Activated B cell treated with CpG ODN at 0.5 μM for 24 hours (primary cell): ENCODE measurements at regions not wholly inside any gene's neighbourhood (a gene's known extent, or its start where the extent isn't known, plus 50 kb on each side); places are given as distances from the start of the nearest gene placed in this dataset.

Experiments
- ATAC-seq: fragments of 200-7000 bp; cut with Tn5 transposase; one replicate; pipeline ENCODE4 v1.10.0; 2021; ENCODE audit warnings: low read depth, mild to moderate bottlenecking, moderate library complexity
- CTCF ChIA-PET: fragments of 350-600 bp; sonication (Branson Sonifier 250); formaldehyde crosslinking; loops from one replicate; lab custom pipeline; 2021; ENCODE audit warnings: antibody characterized with exemption; lab: Charles Lee
- POLR2A ChIA-PET: fragments of 350-600 bp; sonication (Branson Sonifier 250); formaldehyde crosslinking; loops from one replicate; lab custom pipeline; 2021; ENCODE audit warnings: antibody characterized with exemption; lab: Charles Lee
- DNase-seq: peaks from one replicate; pipeline ENCODE4 v3.0.0; 2022
- H3K27ac Mint-ChIP-seq: one replicate; pipeline ENCODE4 v1.8.0; 2020; ENCODE audit warnings: mixed read lengths
- H3K27me3 Mint-ChIP-seq: one replicate; pipeline ENCODE4 v1.8.0; 2021; ENCODE audit warnings: mixed read lengths
- H3K36me3 Mint-ChIP-seq: one replicate; pipeline ENCODE4 v1.8.0; 2021; ENCODE audit warnings: low read depth, mixed read lengths
- H3K4me1 Mint-ChIP-seq: one replicate; pipeline ENCODE4 v1.8.0; 2021; ENCODE audit warnings: mixed read lengths
- H3K4me3 Mint-ChIP-seq: one replicate; pipeline ENCODE4 v1.8.0; 2020; ENCODE audit warnings: mild to moderate bottlenecking, mixed read lengths
- H3K9me3 Mint-ChIP-seq: one replicate; pipeline ENCODE4 v1.8.0; 2020; ENCODE audit warnings: mixed read lengths
- CTCF ChIP-seq: fragments of 200-600 bp; IDR thresholded peaks from one replicate; pipeline ENCODE4 v1.8.0; 2022; ENCODE audit warnings: antibody characterized with exemption, mild to moderate bottlenecking
- intact Hi-C: fragments of 100-400 bp; cut with micrococcal nuclease; formaldehyde crosslinking; loops from one replicate; pipeline ENCODE4 v1.15.1; 2024

- H3K4me3 Mint-ChIP-seq = no peak overlapping the region
- H3K4me1 Mint-ChIP-seq = no peaks in the 10 kb centered on the region
- intact Hi-C loops = no loop called here
- ChIA-PET POLR2A (no interaction called here), CTCF (no interaction called here)
- H3K36me3 Mint-ChIP-seq = no peaks in the 10 kb centered on the region
- ATAC-seq (no peak), DNase-seq (no peak)
- H3K27ac Mint-ChIP-seq = no peak overlapping the region
- no peak for TF ChIP-seq CTCF
- H3K9me3 Mint-ChIP-seq = peaks cover 6% of the 10 kb centered on the region
- no peaks in the 10 kb centered on the region for H3K27me3 Mint-ChIP-seq
These were observed 466.6 kb upstream of the PABPC4L start for GRCh38 chr4:134668237-134668636.

GRCh38 chr4:134666640-134667039 lies 465.1 kb upstream of the PABPC4L start:
- CTCF ChIA-PET = no interaction called here
- H3K4me3 Mint-ChIP-seq = no peak overlapping the region
- no peak overlapping the region for H3K27ac Mint-ChIP-seq

GRCh38 chr4:134665429-134665828 lies 463.8 kb upstream of the PABPC4L start:
- TF ChIP-seq CTCF = no peak
- intact Hi-C loops = no loop called here
- Mint-ChIP-seq H3K27me3 (no peaks in the 10 kb centered on the region), H3K36me3 (no peaks in the 10 kb centered on the region), H3K4me3 (no peak overlapping the region), H3K4me1 (no peaks in the 10 kb centered on the region), H3K27ac (no peak overlapping the region), H3K9me3 (peaks cover 11% of the 10 kb centered on the region)
- ChIA-PET POLR2A (no interaction called here), CTCF (no interaction called here)
- DNase-seq = no peak
- ATAC-seq = no peak

More at GRCh38 chr4:134666640-134667039, 465.1 kb upstream of the PABPC4L start:
- H3K27me3 Mint-ChIP-seq = no peaks in the 10 kb centered on the region
- intact Hi-C loops = no loop called here
- TF ChIP-seq CTCF = no peak
- no peaks in the 10 kb centered on the region for H3K36me3 Mint-ChIP-seq
- peaks cover 9% of the 10 kb centered on the region for H3K9me3 Mint-ChIP-seq
- DNase-seq = no peak
- H3K4me1 Mint-ChIP-seq = no peaks in the 10 kb centered on the region
- ATAC-seq = no peak
- POLR2A ChIA-PET = no interaction called here

GRCh38 chr4:134663742-134664141 lies 462.2 kb upstream of the PABPC4L start:
- intact Hi-C loops = no loop called here
- no peaks in the 10 kb centered on the region for H3K4me1 Mint-ChIP-seq
- TF ChIP-seq CTCF = no peak

GRCh38 chr4:134650461-134650860 lies 448.9 kb upstream of the PABPC4L start:
- H3K36me3 Mint-ChIP-seq = no peaks in the 10 kb centered on the region
- ATAC-seq (no peak), DNase-seq (no peak)
- no peak overlapping the region for H3K27ac Mint-ChIP-seq
- no peaks in the 10 kb centered on the region for H3K4me1 Mint-ChIP-seq
- no peak overlapping the region for H3K4me3 Mint-ChIP-seq
- intact Hi-C loops = no loop called here
- H3K9me3 Mint-ChIP-seq = peaks cover 2% of the 10 kb centered on the region
- H3K27me3 Mint-ChIP-seq = no peaks in the 10 kb centered on the region
- POLR2A ChIA-PET = no interaction called here
- CTCF ChIA-PET = no interaction called here
- no peak for TF ChIP-seq CTCF

More at GRCh38 chr4:134663742-134664141, 462.2 kb upstream of the PABPC4L start:
- Mint-ChIP-seq H3K27ac (no peak overlapping the region), H3K27me3 (no peaks in the 10 kb centered on the region), H3K36me3 (no peaks in the 10 kb centered on the region), H3K4me3 (no peak overlapping the region), H3K9me3 (peaks cover 8% of the 10 kb centered on the region)
- CTCF ChIA-PET = no interaction called here
- ATAC-seq = no peak
- no peak for DNase-seq
- POLR2A ChIA-PET = no interaction called here
